ENCODE measurements at regions not wholly inside any gene's neighbourhood (a gene's known extent, or its start where the extent isn't known, plus 50 kb on each side); places are given as distances from the start of the nearest gene placed in this dataset.

- H3K27me3 ChIP-seq (ENCODE audit: control insufficient read depth, insufficient read depth, low read length), result no peaks in the 10 kb centered on the region
- WGBS (ENCODE audit: insufficient coverage, low lambda C conversion rate), result 43% methylated on average over 1 of the region's 1 CpG
- H3K36me3 ChIP-seq (ENCODE audit: control insufficient read depth, insufficient read depth, low read length), result no peaks in the 10 kb centered on the region
- H3K9me3 ChIP-seq (ENCODE audit: control insufficient read depth, low read depth, low read length), result no peaks in the 10 kb centered on the region
- H3K27ac ChIP-seq (ENCODE audit: low read length), result no peak overlapping the region
- no peaks in the 10 kb centered on the region for H3K4me1 ChIP-seq (ENCODE audit: control insufficient read depth, insufficient read depth, low read length)
- no peak for DNase-seq
- H3K4me3 ChIP-seq (ENCODE audit: low read length), result no peak overlapping the region
Observed at GRCh38 chr3:22720596-22720995, 482.5 kb upstream of the UBE2E2 start.

- no peaks in the 10 kb centered on the region for H3K4me1 ChIP-seq (ENCODE audit: control insufficient read depth, insufficient read depth, low read length)
- H3K36me3 ChIP-seq (ENCODE audit: control insufficient read depth, insufficient read depth, low read length), result no peaks in the 10 kb centered on the region
- no peaks in the 10 kb centered on the region for H3K9me3 ChIP-seq (ENCODE audit: control insufficient read depth, low read depth, low read length)
- H3K4me3 ChIP-seq (ENCODE audit: low read length), result no peak overlapping the region
- no peak overlapping the region for H3K27ac ChIP-seq (ENCODE audit: low read length)
- DNase-seq, result no peak
- no peaks in the 10 kb centered on the region for H3K27me3 ChIP-seq (ENCODE audit: control insufficient read depth, insufficient read depth, low read length)
Observed at GRCh38 chr3:22724420-22724819, 478.7 kb upstream of the UBE2E2 start.

GRCh38 chr3:22728406-22728805, 474.7 kb upstream of the UBE2E2 start:
- no peak for DNase-seq
- no peak overlapping the region for H3K4me3 ChIP-seq (ENCODE audit: low read length)
- H3K27me3 ChIP-seq (ENCODE audit: control insufficient read depth, insufficient read depth, low read length), result no peaks in the 10 kb centered on the region
- no peaks in the 10 kb centered on the region for H3K9me3 ChIP-seq (ENCODE audit: control insufficient read depth, low read depth, low read length)
- H3K4me1 ChIP-seq (ENCODE audit: control insufficient read depth, insufficient read depth, low read length), result no peaks in the 10 kb centered on the region
- H3K36me3 ChIP-seq (ENCODE audit: control insufficient read depth, insufficient read depth, low read length), result no peaks in the 10 kb centered on the region
- 63% methylated on average over 1 of the region's 1 CpG for WGBS (ENCODE audit: insufficient coverage, low lambda C conversion rate)
- H3K27ac ChIP-seq (ENCODE audit: low read length), result no peak overlapping the region

GRCh38 chr3:22729212-22729611, 473.9 kb upstream of the UBE2E2 start:
- no peaks in the 10 kb centered on the region for H3K27me3 ChIP-seq (ENCODE audit: control insufficient read depth, insufficient read depth, low read length)
- no peak overlapping the region for H3K4me3 ChIP-seq (ENCODE audit: low read length)
- no peaks in the 10 kb centered on the region for H3K36me3 ChIP-seq (ENCODE audit: control insufficient read depth, insufficient read depth, low read length)
- WGBS (ENCODE audit: insufficient coverage, low lambda C conversion rate), result no CpG with 5 or more reads among the region's 5 CpGs
- DNase-seq, result no peak
- no peak overlapping the region for H3K27ac ChIP-seq (ENCODE audit: low read length)
- no peaks in the 10 kb centered on the region for H3K9me3 ChIP-seq (ENCODE audit: control insufficient read depth, low read depth, low read length)
- no peaks in the 10 kb centered on the region for H3K4me1 ChIP-seq (ENCODE audit: control insufficient read depth, insufficient read depth, low read length)

GRCh38 chr3:22729981-22730380, 473.1 kb upstream of the UBE2E2 start:
- Histone ChIP-seq H3K36me3 (ENCODE audit: control insufficient read depth, insufficient read depth, low read length) (no peaks in the 10 kb centered on the region), H3K9me3 (ENCODE audit: control insufficient read depth, low read depth, low read length) (no peaks in the 10 kb centered on the region), H3K27ac (ENCODE audit: low read length) (no peak overlapping the region), H3K27me3 (ENCODE audit: control insufficient read depth, insufficient read depth, low read length) (no peaks in the 10 kb centered on the region), H3K4me1 (ENCODE audit: control insufficient read depth, insufficient read depth, low read length) (no peaks in the 10 kb centered on the region), H3K4me3 (ENCODE audit: low read length) (no peak overlapping the region)
- no peak for DNase-seq
- 22% methylated on average over 1 of the region's 1 CpG for WGBS (ENCODE audit: insufficient coverage, low lambda C conversion rate)

- Histone ChIP-seq H3K4me1 (ENCODE audit: control insufficient read depth, insufficient read depth, low read length) (no peaks in the 10 kb centered on the region), H3K27ac (ENCODE audit: low read length) (no peak overlapping the region), H3K36me3 (ENCODE audit: control insufficient read depth, insufficient read depth, low read length) (no peaks in the 10 kb centered on the region), H3K27me3 (ENCODE audit: control insufficient read depth, insufficient read depth, low read length) (no peaks in the 10 kb centered on the region), H3K4me3 (ENCODE audit: low read length) (no peak overlapping the region), H3K9me3 (ENCODE audit: control insufficient read depth, low read depth, low read length) (no peaks in the 10 kb centered on the region)
- no CpG with 5 or more reads among the region's 1 CpG for WGBS (ENCODE audit: insufficient coverage, low lambda C conversion rate)
- no peak for DNase-seq
Observed at GRCh38 chr3:22730701-22731100, 472.4 kb upstream of the UBE2E2 start.

- no peaks in the 10 kb centered on the region for H3K27me3 ChIP-seq (ENCODE audit: control insufficient read depth, insufficient read depth, low read length)
- no peak overlapping the region for H3K4me3 ChIP-seq (ENCODE audit: low read length)
- no CpG with 5 or more reads among the region's 1 CpG for WGBS (ENCODE audit: insufficient coverage, low lambda C conversion rate)
- DNase-seq, result no peak
- no peaks in the 10 kb centered on the region for H3K9me3 ChIP-seq (ENCODE audit: control insufficient read depth, low read depth, low read length)
- no peak overlapping the region for H3K27ac ChIP-seq (ENCODE audit: low read length)
- H3K36me3 ChIP-seq (ENCODE audit: control insufficient read depth, insufficient read depth, low read length), result no peaks in the 10 kb centered on the region
- no peaks in the 10 kb centered on the region for H3K4me1 ChIP-seq (ENCODE audit: control insufficient read depth, insufficient read depth, low read length)
Observed at GRCh38 chr3:22731901-22732300, 471.2 kb upstream of the UBE2E2 start.

GRCh38 chr3:22732641-22733040, 470.5 kb upstream of the UBE2E2 start:
- Histone ChIP-seq H3K27me3 (ENCODE audit: control insufficient read depth, insufficient read depth, low read length) (no peaks in the 10 kb centered on the region), H3K27ac (ENCODE audit: low read length) (no peak overlapping the region), H3K4me1 (ENCODE audit: control insufficient read depth, insufficient read depth, low read length) (no peaks in the 10 kb centered on the region), H3K4me3 (ENCODE audit: low read length) (no peak overlapping the region), H3K36me3 (ENCODE audit: control insufficient read depth, insufficient read depth, low read length) (no peaks in the 10 kb centered on the region), H3K9me3 (ENCODE audit: control insufficient read depth, low read depth, low read length) (no peaks in the 10 kb centered on the region)
- no peak for DNase-seq
- WGBS (ENCODE audit: insufficient coverage, low lambda C conversion rate), result no CpG with 5 or more reads among the region's 1 CpG

- Histone ChIP-seq H3K4me1 (ENCODE audit: control insufficient read depth, insufficient read depth, low read length) (no peaks in the 10 kb centered on the region), H3K9me3 (ENCODE audit: control insufficient read depth, low read depth, low read length) (no peaks in the 10 kb centered on the region), H3K27me3 (ENCODE audit: control insufficient read depth, insufficient read depth, low read length) (no peaks in the 10 kb centered on the region), H3K4me3 (ENCODE audit: low read length) (no peak overlapping the region), H3K36me3 (ENCODE audit: control insufficient read depth, insufficient read depth, low read length) (no peaks in the 10 kb centered on the region), H3K27ac (ENCODE audit: low read length) (no peak overlapping the region)
- no CpG with 5 or more reads among the region's 1 CpG for WGBS (ENCODE audit: insufficient coverage, low lambda C conversion rate)
- DNase-seq, result no peak
Observed at GRCh38 chr3:22734207-22734606, 468.9 kb upstream of the UBE2E2 start.

GRCh38 chr3:22734756-22735155, 468.4 kb upstream of the UBE2E2 start:
- no peaks in the 10 kb centered on the region for H3K4me1 ChIP-seq (ENCODE audit: control insufficient read depth, insufficient read depth, low read length)
- H3K4me3 ChIP-seq (ENCODE audit: low read length), result no peak overlapping the region
- H3K36me3 ChIP-seq (ENCODE audit: control insufficient read depth, insufficient read depth, low read length), result no peaks in the 10 kb centered on the region
- H3K27me3 ChIP-seq (ENCODE audit: control insufficient read depth, insufficient read depth, low read length), result no peaks in the 10 kb centered on the region
- DNase-seq, result no peak
- no peaks in the 10 kb centered on the region for H3K9me3 ChIP-seq (ENCODE audit: control insufficient read depth, low read depth, low read length)
- no CpG with 5 or more reads among the region's 2 CpGs for WGBS (ENCODE audit: insufficient coverage, low lambda C conversion rate)
- no peak overlapping the region for H3K27ac ChIP-seq (ENCODE audit: low read length)

GRCh38 chr3:22735373-22735772, 467.8 kb upstream of the UBE2E2 start:
- no peak for DNase-seq
- H3K4me1 ChIP-seq (ENCODE audit: control insufficient read depth, insufficient read depth, low read length), result no peaks in the 10 kb centered on the region
- H3K27ac ChIP-seq (ENCODE audit: low read length), result no peak overlapping the region
- no peaks in the 10 kb centered on the region for H3K27me3 ChIP-seq (ENCODE audit: control insufficient read depth, insufficient read depth, low read length)
- no peaks in the 10 kb centered on the region for H3K9me3 ChIP-seq (ENCODE audit: control insufficient read depth, low read depth, low read length)
- no peak overlapping the region for H3K4me3 ChIP-seq (ENCODE audit: low read length)
- H3K36me3 ChIP-seq (ENCODE audit: control insufficient read depth, insufficient read depth, low read length), result no peaks in the 10 kb centered on the region

Data from large intestine (tissue), 3 donors.